ENCODE measurements at regions not wholly inside any gene's neighbourhood (a gene's known extent, or its start where the extent isn't known, plus 50 kb on each side); places are given as distances from the start of the nearest gene placed in this dataset.

DNA sequence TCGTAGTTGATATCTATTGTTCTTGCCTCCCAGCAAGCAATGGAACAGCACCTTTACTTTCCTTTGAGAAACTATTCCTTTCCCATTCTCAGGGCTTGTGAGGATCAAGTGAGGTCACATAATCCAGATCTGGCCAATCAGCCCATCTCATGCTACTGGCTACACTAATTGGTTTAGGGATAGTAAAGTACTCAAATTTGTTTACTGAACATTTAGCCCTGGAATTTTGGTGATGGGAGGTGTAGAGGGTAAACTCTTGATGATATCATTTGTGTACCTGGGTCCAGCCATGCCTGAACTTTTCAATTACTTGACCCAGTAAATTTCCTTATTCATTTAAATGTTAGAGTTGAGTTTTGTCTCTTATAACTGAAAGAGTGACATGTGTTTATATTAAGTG lies 195.8 kb upstream of the TNP1 start:
- H3K4me3 ChIP-seq (ENCODE audit: insufficient read depth, low read length, poor library complexity, severe bottlenecking) = no peak overlapping the region
- TF ChIP-seq, protein P1, sequence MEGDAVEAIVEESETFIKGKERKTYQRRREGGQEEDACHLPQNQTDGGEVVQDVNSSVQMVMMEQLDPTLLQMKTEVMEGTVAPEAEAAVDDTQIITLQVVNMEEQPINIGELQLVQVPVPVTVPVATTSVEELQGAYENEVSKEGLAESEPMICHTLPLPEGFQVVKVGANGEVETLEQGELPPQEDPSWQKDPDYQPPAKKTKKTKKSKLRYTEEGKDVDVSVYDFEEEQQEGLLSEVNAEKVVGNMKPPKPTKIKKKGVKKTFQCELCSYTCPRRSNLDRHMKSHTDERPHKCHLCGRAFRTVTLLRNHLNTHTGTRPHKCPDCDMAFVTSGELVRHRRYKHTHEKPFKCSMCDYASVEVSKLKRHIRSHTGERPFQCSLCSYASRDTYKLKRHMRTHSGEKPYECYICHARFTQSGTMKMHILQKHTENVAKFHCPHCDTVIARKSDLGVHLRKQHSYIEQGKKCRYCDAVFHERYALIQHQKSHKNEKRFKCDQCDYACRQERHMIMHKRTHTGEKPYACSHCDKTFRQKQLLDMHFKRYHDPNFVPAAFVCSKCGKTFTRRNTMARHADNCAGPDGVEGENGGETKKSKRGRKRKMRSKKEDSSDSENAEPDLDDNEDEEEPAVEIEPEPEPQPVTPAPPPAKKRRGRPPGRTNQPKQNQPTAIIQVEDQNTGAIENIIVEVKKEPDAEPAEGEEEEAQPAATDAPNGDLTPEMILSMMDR (IDR thresholded peaks at IDR 0.05; ENCODE audit: insufficient read depth, low read length, poor library complexity, severe bottlenecking) = no peak
- no peak for TF ChIP-seq EZH2phosphoT487 (conservative IDR thresholded peaks at IDR 0.05; ENCODE audit: low read length)
- no peaks in the 10 kb centered on the region for H4K20me1 ChIP-seq (ENCODE audit: low read depth, low read length)
- no peaks in the 10 kb centered on the region for H3K79me2 ChIP-seq (ENCODE audit: insufficient read depth, low read length)
- H3K36me3 ChIP-seq (ENCODE audit: low read length) = no peaks in the 10 kb centered on the region
- H3K9me2 ChIP-seq (replicated peaks; ENCODE audit: insufficient read depth, low read length) = no peaks in the 10 kb centered on the region
- H3K9ac ChIP-seq (ENCODE audit: low read length) = no peak overlapping the region
- H3K4me2 ChIP-seq (ENCODE audit: low read depth, low read length, poor library complexity, severe bottlenecking) = no peak overlapping the region
- no peaks in the 10 kb centered on the region for H3K9me3 ChIP-seq (ENCODE audit: insufficient read depth, low read length)
- H3K27me3 ChIP-seq (ENCODE audit: low read length) = no peaks in the 10 kb centered on the region
- H3F3A ChIP-seq (ENCODE audit: insufficient read depth) = no peaks in the 10 kb centered on the region
- no peak overlapping the region for H2AFZ ChIP-seq (ENCODE audit: low read depth, low read length, severe bottlenecking)
- no peak overlapping the region for H3K27ac ChIP-seq (ENCODE audit: low read depth, low read length)

DNA sequence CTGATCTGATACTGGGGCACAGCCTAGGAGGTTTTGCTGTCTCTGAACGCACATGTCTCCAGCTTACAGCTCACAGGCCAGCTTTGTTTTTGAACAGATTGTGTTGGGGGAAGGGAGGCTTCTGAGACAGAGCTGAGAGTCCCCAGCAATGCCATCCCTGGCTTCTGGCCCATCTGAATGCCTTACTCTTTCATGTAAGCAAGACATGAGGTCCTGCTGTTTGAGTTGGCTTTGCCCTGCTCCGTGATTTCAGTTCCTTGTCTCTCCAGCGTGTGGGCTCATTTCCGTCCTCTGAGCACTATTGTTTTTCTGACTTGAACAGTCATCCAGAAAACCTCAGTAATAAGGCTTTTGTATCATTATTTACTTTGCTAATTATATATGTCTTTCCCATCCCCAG lies 194.9 kb upstream of the TNP1 start:
- Histone ChIP-seq H3K9me2 (replicated peaks; ENCODE audit: insufficient read depth, low read length) (no peaks in the 10 kb centered on the region), H3K4me2 (ENCODE audit: low read depth, low read length, poor library complexity, severe bottlenecking) (no peak overlapping the region), H3K4me3 (ENCODE audit: insufficient read depth, low read length, poor library complexity, severe bottlenecking) (no peak overlapping the region), H2AFZ (ENCODE audit: low read depth, low read length, severe bottlenecking) (no peak overlapping the region), H3K9me3 (ENCODE audit: insufficient read depth, low read length) (no peaks in the 10 kb centered on the region), H3K36me3 (ENCODE audit: low read length) (no peaks in the 10 kb centered on the region), H3K79me2 (ENCODE audit: insufficient read depth, low read length) (no peaks in the 10 kb centered on the region), H3F3A (ENCODE audit: insufficient read depth) (no peaks in the 10 kb centered on the region), H3K27me3 (ENCODE audit: low read length) (no peaks in the 10 kb centered on the region), H3K9ac (ENCODE audit: low read length) (no peak overlapping the region), H4K20me1 (ENCODE audit: low read depth, low read length) (no peaks in the 10 kb centered on the region), H3K27ac (ENCODE audit: low read depth, low read length) (no peak overlapping the region)
- TF ChIP-seq, protein P1 (IDR thresholded peaks at IDR 0.05; ENCODE audit: insufficient read depth, low read length, poor library complexity, severe bottlenecking) = no peak
- TF ChIP-seq EZH2phosphoT487 (conservative IDR thresholded peaks at IDR 0.05; ENCODE audit: low read length) = no peak

DNA sequence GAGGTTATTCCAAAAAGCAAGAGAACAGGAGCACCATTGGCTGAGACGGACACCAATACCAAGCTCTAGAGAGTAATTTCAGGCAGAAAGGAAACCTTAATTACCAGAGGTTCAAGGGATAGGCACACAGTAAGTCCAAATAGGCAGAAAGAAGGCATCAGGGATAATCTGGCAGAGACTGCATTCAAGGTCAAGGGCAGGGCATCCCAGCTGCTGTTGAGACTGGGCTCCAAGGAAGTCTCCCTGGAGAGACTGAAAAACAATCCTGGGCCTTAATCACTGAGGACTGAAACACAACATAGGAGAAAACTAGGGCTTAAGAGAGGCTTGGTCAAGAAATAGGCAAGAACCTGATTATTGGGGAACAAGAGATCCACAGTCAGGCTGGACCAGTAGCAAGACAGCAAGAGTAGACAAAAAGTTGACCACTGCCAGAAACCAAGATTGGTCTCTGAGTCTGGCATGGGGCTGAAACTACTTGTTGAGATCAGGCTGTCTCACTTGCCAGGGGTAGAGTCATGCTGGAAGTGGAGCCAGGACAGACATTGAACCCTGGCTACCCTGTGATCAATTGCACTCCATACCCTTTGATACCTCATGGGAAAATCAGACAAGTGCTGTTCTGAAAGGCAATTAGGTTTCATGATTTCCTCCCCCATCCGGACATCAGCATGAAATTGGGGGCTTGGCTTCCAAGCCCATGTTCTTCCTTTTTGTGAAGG lies 193.2 kb upstream of the TNP1 start:
- no peak overlapping the region for H3K4me3 ChIP-seq (ENCODE audit: insufficient read depth, low read length, poor library complexity, severe bottlenecking)
- no peak overlapping the region for H3K4me2 ChIP-seq (ENCODE audit: low read depth, low read length, poor library complexity, severe bottlenecking)
- H3K27ac ChIP-seq (ENCODE audit: low read depth, low read length) = no peak overlapping the region
- no peaks in the 10 kb centered on the region for H3F3A ChIP-seq (ENCODE audit: insufficient read depth)
- H2AFZ ChIP-seq (ENCODE audit: low read depth, low read length, severe bottlenecking) = no peak overlapping the region
- H3K9ac ChIP-seq (ENCODE audit: low read length) = no peak overlapping the region
- H4K20me1 ChIP-seq (ENCODE audit: low read depth, low read length) = no peaks in the 10 kb centered on the region
- H3K36me3 ChIP-seq (ENCODE audit: low read length) = no peaks in the 10 kb centered on the region
- no peaks in the 10 kb centered on the region for H3K9me2 ChIP-seq (replicated peaks; ENCODE audit: insufficient read depth, low read length)
- no peaks in the 10 kb centered on the region for H3K27me3 ChIP-seq (ENCODE audit: low read length)
- TF ChIP-seq EZH2phosphoT487 (conservative IDR thresholded peaks at IDR 0.05; ENCODE audit: low read length) = no peak
- H3K79me2 ChIP-seq (ENCODE audit: insufficient read depth, low read length) = no peaks in the 10 kb centered on the region
- no peaks in the 10 kb centered on the region for H3K9me3 ChIP-seq (ENCODE audit: insufficient read depth, low read length)

DNA sequence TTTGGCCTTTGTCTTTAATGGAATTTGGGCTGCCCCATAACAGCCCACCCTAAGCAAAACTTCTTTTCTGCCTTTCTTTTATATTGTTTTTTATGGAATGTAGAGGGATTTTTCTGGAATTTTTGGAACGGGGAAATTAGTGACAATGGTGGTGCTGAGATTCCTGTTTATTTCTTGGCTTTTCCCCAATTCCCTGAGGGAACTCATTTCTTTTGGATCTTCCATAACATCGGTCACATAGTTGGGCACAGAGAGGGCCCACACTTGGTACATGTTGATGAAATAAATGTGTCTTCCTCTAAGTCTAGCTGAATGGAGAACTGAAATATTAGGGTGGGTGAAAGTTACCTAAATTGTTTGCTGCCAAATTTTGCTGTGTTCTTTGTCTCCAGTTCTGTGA lies 191.6 kb upstream of the TNP1 start:
- Histone ChIP-seq H3K9me3 (ENCODE audit: insufficient read depth, low read length) (no peaks in the 10 kb centered on the region), H3K27me3 (ENCODE audit: low read length) (no peaks in the 10 kb centered on the region), H3K9ac (ENCODE audit: low read length) (no peak overlapping the region), H3K9me2 (replicated peaks; ENCODE audit: insufficient read depth, low read length) (no peaks in the 10 kb centered on the region), H4K20me1 (ENCODE audit: low read depth, low read length) (no peaks in the 10 kb centered on the region), H2AFZ (ENCODE audit: low read depth, low read length, severe bottlenecking) (no peak overlapping the region), H3K79me2 (ENCODE audit: insufficient read depth, low read length) (no peaks in the 10 kb centered on the region), H3K36me3 (ENCODE audit: low read length) (no peaks in the 10 kb centered on the region), H3K27ac (ENCODE audit: low read depth, low read length) (no peak overlapping the region), H3F3A (ENCODE audit: insufficient read depth) (no peaks in the 10 kb centered on the region), H3K4me2 (ENCODE audit: low read depth, low read length, poor library complexity, severe bottlenecking) (no peak overlapping the region), H3K4me3 (ENCODE audit: insufficient read depth, low read length, poor library complexity, severe bottlenecking) (no peak overlapping the region)
- TF ChIP-seq, protein P1 (IDR thresholded peaks at IDR 0.05; ENCODE audit: insufficient read depth, low read length, poor library complexity, severe bottlenecking) = no peak
- no peak for TF ChIP-seq EZH2phosphoT487 (conservative IDR thresholded peaks at IDR 0.05; ENCODE audit: low read length)

All from SU-DHL-6 (cell line).